ENCODE measurements at regions not wholly inside any gene's neighbourhood (a gene's known extent, or its start where the extent isn't known, plus 50 kb on each side); places are given as distances from the start of the nearest gene placed in this dataset.

- no peak for TF ChIP-seq CTCF (IDR thresholded peaks at IDR 0.05)
- TF ChIP-seq RAD21 (IDR thresholded peaks at IDR 0.05; ENCODE audit: low read length), result no peak
- no peak for TF ChIP-seq CHD2 (IDR thresholded peaks at IDR 0.05; ENCODE audit: low read length, partially characterized antibody)
- no peak for TF ChIP-seq FOXM1 (IDR thresholded peaks at IDR 0.05; ENCODE audit: low read depth)
- no peak for TF ChIP-seq PBX3 (IDR thresholded peaks at IDR 0.05)
- TF ChIP-seq JUND (IDR thresholded peaks at IDR 0.05), result no peak
Observed at GRCh38 chr1:71147637-71148360, 67.0 kb upstream of the ZRANB2 start.
